HL-60 (cell line): ENCODE measurements at regions not wholly inside any gene's neighbourhood (a gene's known extent, or its start where the extent isn't known, plus 50 kb on each side); places are given as distances from the start of the nearest gene placed in this dataset.

Experiments
- DNase-seq, 2 experiments: peaks; one replicate each; pipeline ENCODE4 v3.0.0-alpha.2; 2010 to 2020; ENCODE audit warnings: low read depth in 1 of 2, low spot score in 1 of 2
- H3K27ac ChIP-seq: fragments of 250-450 bp; sonication (Bioruptor Pico); replicated peaks from 2 replicates; pipeline ENCODE4 v1.5.1; 2020; ENCODE audit warnings: mild to moderate bottlenecking, moderate library complexity
- H3K27me3 ChIP-seq: fragments of 250-450 bp; sonication (Bioruptor Pico); 2 replicates; pipeline ENCODE4 v1.5.1; 2021; ENCODE audit warnings: mild to moderate bottlenecking, moderate library complexity; ENCODE audit not compliant: insufficient read depth, poor library complexity, severe bottlenecking
- H3K4me3 ChIP-seq: replicated peaks from 2 replicates; pipeline ENCODE4 v1.5.1; 2011; ENCODE audit warnings: mild to moderate bottlenecking, control low read depth, low read length; ENCODE audit not compliant: insufficient read depth
- GABPA ChIP-seq: IDR thresholded peaks from 2 replicates; pipeline ENCODE4 v1.6.1; 2012; ENCODE audit warnings: low read depth
- POLR2AphosphoS5 ChIP-seq: IDR thresholded peaks from 2 replicates; pipeline ENCODE4 v1.6.1; 2012; ENCODE audit warnings: low read depth
- REST ChIP-seq: IDR thresholded peaks from 2 replicates; pipeline ENCODE4 v1.6.1; 2012; ENCODE audit warnings: low read depth; ENCODE audit not compliant: insufficient replicate concordance
- SPI1 ChIP-seq: IDR thresholded peaks from 2 replicates; pipeline ENCODE4 v1.6.1; 2012; ENCODE audit warnings: low read depth, mild to moderate bottlenecking, borderline replicate concordance
- TF ChIP-seq, protein P1 (sequence below): IDR thresholded peaks from one replicate; pipeline ENCODE4 v1.5.1; 2011; ENCODE audit warnings: low read length, control low read depth, inconsistent platforms; ENCODE audit not compliant: insufficient read depth

DNA sequence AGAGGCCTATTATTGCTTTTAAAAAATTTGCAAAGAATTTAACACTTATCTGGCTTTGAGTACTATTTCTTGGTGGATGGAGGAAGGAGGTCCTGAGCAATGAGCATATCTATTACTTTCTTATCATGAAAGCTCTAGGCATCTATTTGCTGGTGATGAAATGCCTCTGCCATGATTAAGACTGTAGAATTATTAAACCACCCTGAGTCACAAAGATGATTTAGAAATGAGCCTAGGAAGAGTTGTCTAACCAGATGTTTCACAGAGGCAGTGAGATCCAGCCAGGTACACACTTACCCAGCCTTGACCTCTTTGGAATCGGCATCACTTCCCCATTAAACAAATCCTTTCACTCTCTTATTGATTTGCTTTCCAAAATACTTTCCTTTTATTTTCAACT, 304.4 kb upstream of the KIF2A start:
- no peak overlapping the region for H3K4me3 ChIP-seq
- TF ChIP-seq, protein P1, sequence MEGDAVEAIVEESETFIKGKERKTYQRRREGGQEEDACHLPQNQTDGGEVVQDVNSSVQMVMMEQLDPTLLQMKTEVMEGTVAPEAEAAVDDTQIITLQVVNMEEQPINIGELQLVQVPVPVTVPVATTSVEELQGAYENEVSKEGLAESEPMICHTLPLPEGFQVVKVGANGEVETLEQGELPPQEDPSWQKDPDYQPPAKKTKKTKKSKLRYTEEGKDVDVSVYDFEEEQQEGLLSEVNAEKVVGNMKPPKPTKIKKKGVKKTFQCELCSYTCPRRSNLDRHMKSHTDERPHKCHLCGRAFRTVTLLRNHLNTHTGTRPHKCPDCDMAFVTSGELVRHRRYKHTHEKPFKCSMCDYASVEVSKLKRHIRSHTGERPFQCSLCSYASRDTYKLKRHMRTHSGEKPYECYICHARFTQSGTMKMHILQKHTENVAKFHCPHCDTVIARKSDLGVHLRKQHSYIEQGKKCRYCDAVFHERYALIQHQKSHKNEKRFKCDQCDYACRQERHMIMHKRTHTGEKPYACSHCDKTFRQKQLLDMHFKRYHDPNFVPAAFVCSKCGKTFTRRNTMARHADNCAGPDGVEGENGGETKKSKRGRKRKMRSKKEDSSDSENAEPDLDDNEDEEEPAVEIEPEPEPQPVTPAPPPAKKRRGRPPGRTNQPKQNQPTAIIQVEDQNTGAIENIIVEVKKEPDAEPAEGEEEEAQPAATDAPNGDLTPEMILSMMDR: no peak
- TF ChIP-seq POLR2AphosphoS5 (no peak), REST (no peak), GABPA (no peak), SPI1 (no peak)
- H3K27ac ChIP-seq: no peak overlapping the region
- H3K27me3 ChIP-seq: no peaks in the 10 kb centered on the region
- no peak for DNase-seq

DNA sequence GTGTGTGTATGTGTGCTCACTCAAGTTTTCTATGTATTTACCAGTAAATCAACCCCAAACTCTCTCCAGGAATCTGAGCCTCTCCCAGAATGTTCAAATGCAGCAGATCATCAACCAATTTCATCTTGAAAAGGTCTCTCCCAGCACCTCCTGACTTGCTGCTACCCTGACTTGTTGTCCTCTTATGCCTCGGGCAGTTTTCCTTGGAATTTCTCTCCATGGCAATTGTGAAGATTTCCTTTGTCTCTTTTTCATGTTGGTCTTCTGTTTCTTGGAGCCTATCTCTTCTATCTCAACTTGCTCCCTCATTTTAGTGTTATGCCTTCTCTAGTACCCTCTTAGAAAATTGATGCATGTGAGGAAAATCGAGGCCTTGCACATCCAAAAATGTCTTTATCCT, 303.6 kb upstream of the KIF2A start:
- TF ChIP-seq SPI1 (no peak), POLR2AphosphoS5 (no peak)
- Histone ChIP-seq H3K4me3 (no peak overlapping the region), H3K27ac (no peak overlapping the region), H3K27me3 (no peaks in the 10 kb centered on the region)
- no peak for DNase-seq

DNA sequence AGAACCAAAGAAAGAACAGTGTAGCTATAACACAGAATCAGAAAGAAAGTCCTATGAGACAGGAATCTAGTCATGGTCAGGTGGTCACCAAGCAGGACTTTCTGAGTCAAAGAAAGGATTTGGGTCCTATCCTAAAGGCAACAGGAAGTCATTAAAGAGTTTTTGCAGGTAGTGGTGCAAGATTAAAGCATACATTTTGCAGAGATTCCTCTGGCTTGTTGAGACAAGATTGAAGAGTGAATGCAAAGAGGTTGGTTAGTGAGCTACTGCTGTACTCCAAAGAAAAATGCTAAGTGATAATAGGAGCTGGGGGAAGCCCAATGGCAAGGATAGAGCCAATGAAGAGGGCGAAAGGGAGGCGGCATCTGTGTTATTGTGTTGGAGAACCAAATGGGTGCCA, 300.5 kb upstream of the KIF2A start:
- Histone ChIP-seq H3K27me3 (no peaks in the 10 kb centered on the region), H3K27ac (no peak overlapping the region), H3K4me3 (no peak overlapping the region)
- TF ChIP-seq POLR2AphosphoS5: no peak
- TF ChIP-seq, protein P1: no peak
- no peak for TF ChIP-seq GABPA
- TF ChIP-seq SPI1: no peak
- no peak for TF ChIP-seq REST
- DNase-seq: no peak

DNA sequence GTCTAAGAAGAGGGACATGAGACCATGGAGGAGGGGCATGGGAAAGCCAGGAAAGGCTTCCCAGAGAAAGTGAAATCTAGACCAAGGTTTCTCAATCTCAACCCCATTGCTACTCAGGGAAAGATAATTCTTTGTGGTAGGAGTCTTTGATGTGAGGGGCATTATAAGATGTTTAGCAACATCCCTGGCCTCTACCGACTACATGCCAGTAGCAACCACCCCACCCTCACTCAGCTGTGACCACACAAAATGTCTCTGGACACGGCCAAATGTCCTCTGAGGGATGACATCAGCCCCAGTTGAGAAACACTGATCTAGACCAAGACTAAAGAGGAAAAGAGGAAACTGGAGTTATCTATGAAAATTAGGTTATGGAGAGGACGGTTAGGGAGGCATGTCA, 298.5 kb upstream of the KIF2A start:
- Histone ChIP-seq H3K27me3 (no peaks in the 10 kb centered on the region), H3K27ac (no peak overlapping the region), H3K4me3 (no peak overlapping the region)
- TF ChIP-seq, protein P1: no peak
- TF ChIP-seq POLR2AphosphoS5 (no peak), REST (no peak), GABPA (no peak), SPI1 (no peak)
- DNase-seq: no peak
